ENCODE measurements at regions not wholly inside any gene's neighbourhood (a gene's known extent, or its start where the extent isn't known, plus 50 kb on each side); places are given as distances from the start of the nearest gene placed in this dataset.

- no peak overlapping the region for H3K4me3 ChIP-seq (ENCODE audit: low read depth in 1 of 2, low read length in 2 of 2)
- no peaks in the 10 kb centered on the region for H3K4me1 ChIP-seq (ENCODE audit: control insufficient read depth in 2 of 2, insufficient read depth in 2 of 2, low read length in 1 of 2)
- H3K27me3 ChIP-seq (ENCODE audit: control insufficient read depth in 1 of 2, insufficient read depth in 2 of 2, low read length in 2 of 2) = no peaks in the 10 kb centered on the region
- 77 to 85% methylated on average over 3 of the region's 3 CpGs for WGBS, 2 donors
- no peaks in the 10 kb centered on the region for H3K36me3 ChIP-seq (ENCODE audit: control insufficient read depth in 2 of 2, insufficient read depth in 2 of 2, low read length in 1 of 2)
- H3K9me3 ChIP-seq (ENCODE audit: control insufficient read depth in 2 of 2, insufficient read depth in 1 of 2, low read depth in 1 of 2, low read length in 1 of 2) = no peaks in the 10 kb centered on the region
- no peak overlapping the region for H3K27ac ChIP-seq (ENCODE audit: low read depth in 2 of 2, low read length in 1 of 2)
Observed at GRCh38 chr4:75251547-75251946, 262.7 kb downstream of the RCHY1 start.

- no peak overlapping the region for H3K27ac ChIP-seq (ENCODE audit: low read depth in 2 of 2, low read length in 1 of 2)
- H3K36me3 ChIP-seq (ENCODE audit: control insufficient read depth in 2 of 2, insufficient read depth in 2 of 2, low read length in 1 of 2) = no peaks in the 10 kb centered on the region
- no peak overlapping the region for H3K4me3 ChIP-seq (ENCODE audit: low read depth in 1 of 2, low read length in 2 of 2)
- no peaks in the 10 kb centered on the region for H3K27me3 ChIP-seq (ENCODE audit: control insufficient read depth in 1 of 2, insufficient read depth in 2 of 2, low read length in 2 of 2)
- H3K4me1 ChIP-seq (ENCODE audit: control insufficient read depth in 2 of 2, insufficient read depth in 2 of 2, low read length in 1 of 2) = no peaks in the 10 kb centered on the region
- 74 to 81% methylated on average over 2 of the region's 2 CpGs for WGBS, 2 donors
- H3K9me3 ChIP-seq (ENCODE audit: control insufficient read depth in 2 of 2, insufficient read depth in 1 of 2, low read depth in 1 of 2, low read length in 1 of 2) = no peaks in the 10 kb centered on the region
Observed at GRCh38 chr4:75249739-75250138, 264.5 kb downstream of the RCHY1 start.

GRCh38 chr4:75248770-75249407 lies 265.3 kb downstream of the RCHY1 start:
- Histone ChIP-seq H3K9me3 (ENCODE audit: control insufficient read depth in 2 of 2, insufficient read depth in 1 of 2, low read depth in 1 of 2, low read length in 1 of 2) (no peaks in the 10 kb centered on the region), H3K4me3 (ENCODE audit: low read depth in 1 of 2, low read length in 2 of 2) (no peak overlapping the region), H3K36me3 (ENCODE audit: control insufficient read depth in 2 of 2, insufficient read depth in 2 of 2, low read length in 1 of 2) (no peaks in the 10 kb centered on the region), H3K27ac (ENCODE audit: low read depth in 2 of 2, low read length in 1 of 2) (no peak overlapping the region), H3K27me3 (ENCODE audit: control insufficient read depth in 1 of 2, insufficient read depth in 2 of 2, low read length in 2 of 2) (no peaks in the 10 kb centered on the region), H3K4me1 (ENCODE audit: control insufficient read depth in 2 of 2, insufficient read depth in 2 of 2, low read length in 1 of 2) (no peaks in the 10 kb centered on the region)
- WGBS, 2 donors = 51 to 54% methylated on average over 2 of the region's 2 CpGs

DNA sequence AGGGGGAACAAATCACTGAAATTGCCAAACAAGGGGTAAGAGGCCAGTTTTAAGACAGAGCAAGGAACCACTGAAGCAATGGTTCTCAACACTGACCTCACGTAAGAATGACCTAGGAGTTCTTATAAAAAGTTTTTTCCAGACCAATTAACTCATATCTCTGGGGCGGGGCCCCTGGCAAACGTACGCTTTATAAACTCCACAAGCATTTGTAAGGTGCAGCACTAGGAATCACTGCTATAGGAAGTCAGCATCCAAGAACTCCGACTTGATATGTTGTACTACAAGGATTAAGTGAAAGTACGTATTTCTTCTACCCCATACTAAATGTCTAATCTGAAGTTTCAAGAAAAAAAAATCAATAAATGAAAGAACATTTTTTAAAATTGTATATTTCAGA lies 269.9 kb downstream of the RCHY1 start:
- whole genome bisulfite sequencing, 2 donors = 74 to 82% methylated on average over 6 of the region's 6 CpGs
- Histone ChIP-seq H3K27me3 (ENCODE audit: control insufficient read depth in 1 of 2, insufficient read depth in 2 of 2, low read length in 2 of 2) (no peaks in the 10 kb centered on the region), H3K4me3 (ENCODE audit: low read depth in 1 of 2, low read length in 2 of 2) (no peak overlapping the region), H3K27ac (ENCODE audit: low read depth in 2 of 2, low read length in 1 of 2) (no peak overlapping the region), H3K4me1 (ENCODE audit: control insufficient read depth in 2 of 2, insufficient read depth in 2 of 2, low read length in 1 of 2) (no peaks in the 10 kb centered on the region), H3K36me3 (ENCODE audit: control insufficient read depth in 2 of 2, insufficient read depth in 2 of 2, low read length in 1 of 2) (no peaks in the 10 kb centered on the region), H3K9me3 (ENCODE audit: control insufficient read depth in 2 of 2, insufficient read depth in 1 of 2, low read depth in 1 of 2, low read length in 1 of 2) (no peaks in the 10 kb centered on the region)

- WGBS, 2 donors = 48 to 59% methylated on average over 3 of the region's 3 CpGs
- no peaks in the 10 kb centered on the region for H3K9me3 ChIP-seq (ENCODE audit: control insufficient read depth in 2 of 2, insufficient read depth in 1 of 2, low read depth in 1 of 2, low read length in 1 of 2)
- H3K4me1 ChIP-seq (ENCODE audit: control insufficient read depth in 2 of 2, insufficient read depth in 2 of 2, low read length in 1 of 2) = no peaks in the 10 kb centered on the region
- H3K27me3 ChIP-seq (ENCODE audit: control insufficient read depth in 1 of 2, insufficient read depth in 2 of 2, low read length in 2 of 2) = no peaks in the 10 kb centered on the region
- no peak overlapping the region for H3K4me3 ChIP-seq (ENCODE audit: low read depth in 1 of 2, low read length in 2 of 2)
- H3K36me3 ChIP-seq (ENCODE audit: control insufficient read depth in 2 of 2, insufficient read depth in 2 of 2, low read length in 1 of 2) = no peaks in the 10 kb centered on the region
- no peak overlapping the region for H3K27ac ChIP-seq (ENCODE audit: low read depth in 2 of 2, low read length in 1 of 2)
Observed at GRCh38 chr4:75243570-75243969, 270.6 kb downstream of the RCHY1 start.

DNA sequence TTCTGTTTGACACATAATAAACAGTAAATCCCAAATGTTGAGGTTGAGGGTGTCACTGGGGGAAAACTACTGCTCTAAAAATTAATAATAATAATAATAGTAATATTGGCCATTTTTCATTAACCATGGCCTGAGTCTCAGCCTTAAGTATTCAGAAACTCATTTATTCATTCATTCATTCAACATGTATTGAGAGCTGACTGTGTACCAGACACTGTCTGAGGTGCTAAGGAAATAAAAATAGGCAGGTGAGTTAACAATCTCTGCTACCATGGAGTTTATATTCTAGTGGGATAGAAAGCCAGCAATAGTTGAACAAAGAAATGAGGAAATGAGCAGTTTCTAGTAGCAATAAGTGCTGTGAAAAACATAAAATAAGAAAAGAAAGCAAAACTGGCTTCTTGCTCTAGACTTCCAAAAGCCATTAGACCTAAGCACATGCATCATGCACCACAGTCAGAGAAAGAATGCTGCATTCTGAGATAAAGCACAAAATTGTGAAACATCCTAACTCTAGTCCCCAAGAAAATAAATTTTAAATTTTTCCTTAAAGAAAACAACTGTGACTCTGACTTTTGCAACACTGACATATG lies 278.7 kb downstream of the RCHY1 start:
- Histone ChIP-seq H3K27ac (ENCODE audit: low read depth in 2 of 2, low read length in 1 of 2) (no peak overlapping the region), H3K9me3 (ENCODE audit: control insufficient read depth in 2 of 2, insufficient read depth in 1 of 2, low read depth in 1 of 2, low read length in 1 of 2) (no peaks in the 10 kb centered on the region), H3K27me3 (ENCODE audit: control insufficient read depth in 1 of 2, insufficient read depth in 2 of 2, low read length in 2 of 2) (no peaks in the 10 kb centered on the region), H3K4me3 (ENCODE audit: low read depth in 1 of 2, low read length in 2 of 2) (no peak overlapping the region), H3K4me1 (ENCODE audit: control insufficient read depth in 2 of 2, insufficient read depth in 2 of 2, low read length in 1 of 2) (no peaks in the 10 kb centered on the region), H3K36me3 (ENCODE audit: control insufficient read depth in 2 of 2, insufficient read depth in 2 of 2, low read length in 1 of 2) (no peaks in the 10 kb centered on the region)

DNA sequence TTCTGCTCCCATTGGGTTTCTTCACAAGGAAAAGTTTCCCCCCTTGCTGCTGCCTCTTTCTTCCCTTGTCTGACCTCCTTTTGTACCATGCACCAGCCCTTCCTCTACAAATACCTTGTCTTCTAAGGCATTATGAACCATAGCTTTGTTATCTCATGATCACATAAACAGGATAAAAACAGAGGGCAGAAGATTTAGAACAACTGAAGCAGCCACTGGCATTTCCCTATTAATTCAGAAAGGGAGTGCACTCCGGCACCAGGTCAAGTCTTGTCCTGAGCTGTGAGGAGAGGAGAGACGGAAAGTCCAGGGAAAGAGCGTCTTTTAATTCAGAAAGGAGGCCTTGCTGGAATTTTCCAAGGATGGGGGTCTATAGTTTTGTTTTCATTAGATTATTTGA lies 281.7 kb downstream of the RCHY1 start:
- Histone ChIP-seq H3K36me3 (ENCODE audit: control insufficient read depth in 2 of 2, insufficient read depth in 2 of 2, low read length in 1 of 2) (no peaks in the 10 kb centered on the region), H3K27me3 (ENCODE audit: control insufficient read depth in 1 of 2, insufficient read depth in 2 of 2, low read length in 2 of 2) (no peaks in the 10 kb centered on the region), H3K9me3 (ENCODE audit: control insufficient read depth in 2 of 2, insufficient read depth in 1 of 2, low read depth in 1 of 2, low read length in 1 of 2) (no peaks in the 10 kb centered on the region), H3K4me3 (ENCODE audit: low read depth in 1 of 2, low read length in 2 of 2) (no peak overlapping the region), H3K27ac (ENCODE audit: low read depth in 2 of 2, low read length in 1 of 2) (no peak overlapping the region), H3K4me1 (ENCODE audit: control insufficient read depth in 2 of 2, insufficient read depth in 2 of 2, low read length in 1 of 2) (no peaks in the 10 kb centered on the region)
- 39 to 49% methylated on average over 3 of the region's 3 CpGs for WGBS, 2 donors

- no peak overlapping the region for H3K4me3 ChIP-seq (ENCODE audit: low read depth in 1 of 2, low read length in 2 of 2)
- no peaks in the 10 kb centered on the region for H3K9me3 ChIP-seq (ENCODE audit: control insufficient read depth in 2 of 2, insufficient read depth in 1 of 2, low read depth in 1 of 2, low read length in 1 of 2)
- no peaks in the 10 kb centered on the region for H3K27me3 ChIP-seq (ENCODE audit: control insufficient read depth in 1 of 2, insufficient read depth in 2 of 2, low read length in 2 of 2)
- no peaks in the 10 kb centered on the region for H3K4me1 ChIP-seq (ENCODE audit: control insufficient read depth in 2 of 2, insufficient read depth in 2 of 2, low read length in 1 of 2)
- no peak overlapping the region for H3K27ac ChIP-seq (ENCODE audit: low read depth in 2 of 2, low read length in 1 of 2)
- no peaks in the 10 kb centered on the region for H3K36me3 ChIP-seq (ENCODE audit: control insufficient read depth in 2 of 2, insufficient read depth in 2 of 2, low read length in 1 of 2)
- WGBS, 2 donors = 54 to 59% methylated on average over 3 of the region's 3 CpGs
Observed at GRCh38 chr4:75229806-75230570, 284.2 kb downstream of the RCHY1 start.

DNA sequence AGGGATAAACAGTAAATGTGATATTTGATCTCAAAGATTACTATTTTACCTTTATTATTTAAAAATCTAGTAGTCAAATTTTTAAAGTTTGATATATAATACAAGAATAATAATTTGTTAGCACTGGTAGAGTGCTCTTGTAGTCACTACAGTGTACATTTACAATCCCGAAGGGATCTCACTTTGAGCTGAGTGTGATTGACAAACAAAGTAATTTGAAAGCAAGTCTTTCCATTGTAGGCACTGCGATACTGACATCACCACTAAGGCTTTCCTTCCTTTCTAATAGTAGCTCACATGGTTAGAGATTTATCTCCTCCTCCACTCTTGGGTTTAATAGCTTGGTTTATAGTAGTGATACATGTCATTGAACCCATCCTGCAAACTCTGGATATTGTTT lies 280.6 kb downstream of the PARM1 start:
- H3K27ac ChIP-seq (ENCODE audit: low read depth in 2 of 2, low read length in 1 of 2) = no peak overlapping the region
- WGBS, 2 donors = 80 to 86% methylated on average over 2 of the region's 2 CpGs

DNA sequence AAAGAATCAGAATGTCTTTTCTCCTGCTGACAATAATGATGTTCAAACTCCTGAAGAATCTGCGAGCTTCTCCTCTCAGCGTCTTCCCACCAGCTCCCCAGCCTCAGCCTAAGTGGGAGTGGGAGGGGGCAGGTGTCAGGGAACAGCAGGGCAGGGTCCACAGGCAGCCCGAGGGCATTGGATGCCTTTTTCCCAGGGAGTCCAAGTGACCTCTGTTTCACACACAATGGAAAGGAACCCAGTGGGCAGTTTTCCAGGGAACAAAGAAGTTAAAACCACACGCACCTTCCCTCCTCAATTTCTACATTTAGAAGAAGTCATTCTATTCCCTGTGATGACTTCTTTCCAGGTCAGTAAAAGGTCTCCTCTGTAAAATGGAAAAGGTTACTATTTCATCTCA lies 278.5 kb downstream of the PARM1 start:
- Histone ChIP-seq H3K27ac (ENCODE audit: low read depth in 2 of 2, low read length in 1 of 2) (no peak overlapping the region), H3K9me3 (ENCODE audit: control insufficient read depth in 2 of 2, insufficient read depth in 1 of 2, low read depth in 1 of 2, low read length in 1 of 2) (no peaks in the 10 kb centered on the region), H3K36me3 (ENCODE audit: control insufficient read depth in 2 of 2, insufficient read depth in 2 of 2, low read length in 1 of 2) (no peaks in the 10 kb centered on the region), H3K4me3 (ENCODE audit: low read depth in 1 of 2, low read length in 2 of 2) (no peak overlapping the region), H3K4me1 (ENCODE audit: control insufficient read depth in 2 of 2, insufficient read depth in 2 of 2, low read length in 1 of 2) (no peaks in the 10 kb centered on the region), H3K27me3 (ENCODE audit: control insufficient read depth in 1 of 2, insufficient read depth in 2 of 2, low read length in 2 of 2) (no peaks in the 10 kb centered on the region)
- 57 to 60% methylated on average over 4 of the region's 4 CpGs for WGBS, 2 donors

More for the DNA sequence above, 280.6 kb downstream of the PARM1 start:
- Histone ChIP-seq H3K4me3 (ENCODE audit: low read depth in 1 of 2, low read length in 2 of 2) (no peak overlapping the region), H3K4me1 (ENCODE audit: control insufficient read depth in 2 of 2, insufficient read depth in 2 of 2, low read length in 1 of 2) (no peaks in the 10 kb centered on the region), H3K36me3 (ENCODE audit: control insufficient read depth in 2 of 2, insufficient read depth in 2 of 2, low read length in 1 of 2) (no peaks in the 10 kb centered on the region), H3K9me3 (ENCODE audit: control insufficient read depth in 2 of 2, insufficient read depth in 1 of 2, low read depth in 1 of 2, low read length in 1 of 2) (no peaks in the 10 kb centered on the region), H3K27me3 (ENCODE audit: control insufficient read depth in 1 of 2, insufficient read depth in 2 of 2, low read length in 2 of 2) (no peaks in the 10 kb centered on the region)
